WTC11 (cell line): ENCODE measurements at regions not wholly inside any gene's neighbourhood (a gene's known extent, or its start where the extent isn't known, plus 50 kb on each side); places are given as distances from the start of the nearest gene placed in this dataset.

Experiments
- ATAC-seq: fragments of 200-7000 bp; cut with Tn5 transposase; 2 replicates; pipeline ENCODE4 v1.10.0; 2021; ENCODE audit warnings: mild to moderate bottlenecking, moderate library complexity
- CTCF ChIA-PET: fragments of 300-600 bp; sonication (Branson Sonifier 250); formaldehyde crosslinking; loops from one replicate; lab custom pipeline; 2021; ENCODE audit warnings: antibody characterized with exemption; lab: Charles Lee
- POLR2A ChIA-PET: fragments of 350-600 bp; sonication (Branson Sonifier 250); formaldehyde crosslinking; loops from one replicate; lab custom pipeline; 2021; ENCODE audit warnings: antibody characterized with exemption; lab: Charles Lee
- DNase-seq: peaks from one replicate; pipeline ENCODE4 v3.0.0; 2021; ENCODE audit warnings: low spot score
- H3K27ac Mint-ChIP-seq: 2 replicates; pipeline ENCODE4 v1.8.0; 2021; ENCODE audit warnings: mixed read lengths
- H3K27me3 Mint-ChIP-seq: 2 replicates; pipeline ENCODE4 v1.8.0; 2021; ENCODE audit warnings: low read depth, mild to moderate bottlenecking, moderate library complexity, mixed read lengths
- H3K36me3 Mint-ChIP-seq: 2 replicates; pipeline ENCODE4 v1.8.0; 2021; ENCODE audit warnings: mixed read lengths
- H3K4me1 Mint-ChIP-seq: 2 replicates; pipeline ENCODE4 v1.8.0; 2022; ENCODE audit warnings: mixed read lengths
- H3K4me3 Mint-ChIP-seq: 2 replicates; pipeline ENCODE4 v1.8.0; 2021; ENCODE audit warnings: mild to moderate bottlenecking, moderate library complexity, mixed read lengths
- H3K9me3 Mint-ChIP-seq: 2 replicates; pipeline ENCODE4 v1.8.0; 2021; ENCODE audit warnings: mixed read lengths
- ATF2 ChIP-seq: sonication (generic); formaldehyde crosslinking; IDR thresholded peaks from 2 replicates; pipeline ENCODE4 v1.8.1; 2022; ENCODE audit warnings: low read depth, missing genetic modification reagents, borderline replicate concordance
- ATF6 ChIP-seq: sonication (generic); formaldehyde crosslinking; IDR thresholded peaks from 2 replicates; pipeline ENCODE4 v1.8.1; 2023; ENCODE audit warnings: mild to moderate bottlenecking, missing genetic modification reagents
- CBFB ChIP-seq: sonication (generic); formaldehyde crosslinking; IDR thresholded peaks from 2 replicates; pipeline ENCODE4 v1.8.1; 2022; ENCODE audit warnings: mild to moderate bottlenecking, low read depth, missing genetic modification reagents
- ETV6 ChIP-seq: sonication (generic); formaldehyde crosslinking; IDR thresholded peaks from 2 replicates; pipeline ENCODE4 v1.8.1; 2022; ENCODE audit warnings: mild to moderate bottlenecking, missing genetic modification reagents
- FOXJ3 ChIP-seq: sonication (generic); formaldehyde crosslinking; IDR thresholded peaks from 2 replicates; pipeline ENCODE4 v1.9.0; 2021; ENCODE audit warnings: missing genetic modification reagents, mild to moderate bottlenecking, borderline replicate concordance
- FOXK1 ChIP-seq: sonication (generic); formaldehyde crosslinking; IDR thresholded peaks from 2 replicates; pipeline ENCODE4 v1.8.0; 2022; ENCODE audit warnings: mild to moderate bottlenecking, moderate library complexity, missing genetic modification reagents
- FOXP1 ChIP-seq: sonication (generic); formaldehyde crosslinking; IDR thresholded peaks from 2 replicates; pipeline ENCODE4 v1.8.0; 2022; ENCODE audit warnings: missing genetic modification reagents, mild to moderate bottlenecking, moderate library complexity, borderline replicate concordance
- HMGA2 ChIP-seq: fragments of 250-450 bp; sonication (Bioruptor Pico); IDR thresholded peaks from 2 replicates; pipeline ENCODE4 v1.4.0; 2021; ENCODE audit warnings: mild to moderate bottlenecking, moderate library complexity
- JUN ChIP-seq: sonication (generic); formaldehyde crosslinking; IDR thresholded peaks from 2 replicates; pipeline ENCODE4 v1.8.0; 2023; ENCODE audit warnings: mild to moderate bottlenecking, missing genetic modification reagents
- MAX ChIP-seq: sonication (generic); formaldehyde crosslinking; IDR thresholded peaks from 2 replicates; pipeline ENCODE4 v1.8.0; 2022; ENCODE audit warnings: mild to moderate bottlenecking, missing genetic modification reagents
- NFATC4 ChIP-seq: fragments of 250-450 bp; sonication (Bioruptor Pico); IDR thresholded peaks from 2 replicates; pipeline ENCODE4 v1.9.0; 2021; ENCODE audit warnings: mild to moderate bottlenecking
- NFYB ChIP-seq: sonication (generic); formaldehyde crosslinking; conservative IDR thresholded peaks from 2 replicates; pipeline ENCODE4 v1.8.0; 2022; ENCODE audit warnings: low read depth, missing genetic modification reagents
- OVOL2 ChIP-seq: fragments of 250-450 bp; sonication (Bioruptor Pico); IDR thresholded peaks from 2 replicates; pipeline ENCODE4 v1.9.0; 2021; ENCODE audit warnings: mild to moderate bottlenecking, borderline replicate concordance
- PRRX2 ChIP-seq: fragments of 250-450 bp; sonication (Bioruptor Pico); IDR thresholded peaks from 2 replicates; pipeline ENCODE4 v1.8.0; 2021; ENCODE audit warnings: mild to moderate bottlenecking
- SP1 ChIP-seq: sonication (generic); formaldehyde crosslinking; conservative IDR thresholded peaks from 2 replicates; pipeline ENCODE4 v1.8.1; 2022; ENCODE audit warnings: missing genetic modification reagents
- STAT6 ChIP-seq: sonication (generic); formaldehyde crosslinking; conservative IDR thresholded peaks from 2 replicates; pipeline ENCODE4 v1.8.1; 2023; ENCODE audit warnings: mild to moderate bottlenecking, low read depth, missing genetic modification reagents, moderate library complexity
- ZNF317 ChIP-seq: sonication (generic); formaldehyde crosslinking; IDR thresholded peaks from 2 replicates; pipeline ENCODE4 v1.8.1; 2023; ENCODE audit warnings: low read depth, mild to moderate bottlenecking, moderate library complexity, missing genetic modification reagents, borderline replicate concordance
- ZNF396 ChIP-seq: fragments of 250-450 bp; sonication (Bioruptor Pico); IDR thresholded peaks from 2 replicates; pipeline ENCODE4 v1.8.0; 2021; ENCODE audit warnings: mild to moderate bottlenecking, moderate library complexity, borderline replicate concordance
- ZNF671 ChIP-seq: fragments of 250-450 bp; sonication (Bioruptor Pico); IDR thresholded peaks from 2 replicates; pipeline ENCODE4 v1.8.0; 2021; ENCODE audit warnings: mild to moderate bottlenecking
- TF ChIP-seq, protein P1 (sequence below): sonication (generic); formaldehyde crosslinking; IDR thresholded peaks from 2 replicates; pipeline ENCODE4 v1.8.1; 2022; ENCODE audit warnings: missing genetic modification reagents, borderline replicate concordance

- no peak overlapping the region for H3K4me3 Mint-ChIP-seq
- ChIA-PET CTCF (no interaction called here), POLR2A (no interaction called here)
- H3K9me3 Mint-ChIP-seq: peaks cover 3% of the 10 kb centered on the region; the same call in 1 of the 2 replicates
- DNase-seq (no peak), ATAC-seq (no peak)
- H3K27me3 Mint-ChIP-seq: 0 out of 2 replicates have a peak, but pooled peaks cover 2% of the 10 kb centered on the region
- H3K4me1 Mint-ChIP-seq: peaks cover 7% of the 10 kb centered on the region
- TF ChIP-seq ETV6 (CRISPR knock-in tag): no peak
- no peak for TF ChIP-seq FOXJ3 (CRISPR knock-in tag)
- no peak for TF ChIP-seq FOXK1 (CRISPR knock-in tag)
- no peak for TF ChIP-seq ZNF671 (CRISPR knock-in tag)
- no peak for TF ChIP-seq ZNF396 (CRISPR knock-in tag)
- no peak for TF ChIP-seq SP1 (CRISPR knock-in tag)
- TF ChIP-seq JUN (CRISPR knock-in tag): no peak
- TF ChIP-seq HMGA2 (CRISPR knock-in tag): no peak
- no peak for TF ChIP-seq NFYB (CRISPR knock-in tag)
- no peak for TF ChIP-seq STAT6 (CRISPR knock-in tag)
- no peak for TF ChIP-seq OVOL2 (CRISPR knock-in tag)
- no peak for TF ChIP-seq MAX (CRISPR knock-in tag)
- TF ChIP-seq, all 79 proteins: peak for 0
- Mint-ChIP-seq H3K27ac (no peak overlapping the region), H3K36me3 (no peaks in the 10 kb centered on the region)
Observed at GRCh38 chr12:5301539-5301938, 130.4 kb upstream of the NTF3 start.

DNA sequence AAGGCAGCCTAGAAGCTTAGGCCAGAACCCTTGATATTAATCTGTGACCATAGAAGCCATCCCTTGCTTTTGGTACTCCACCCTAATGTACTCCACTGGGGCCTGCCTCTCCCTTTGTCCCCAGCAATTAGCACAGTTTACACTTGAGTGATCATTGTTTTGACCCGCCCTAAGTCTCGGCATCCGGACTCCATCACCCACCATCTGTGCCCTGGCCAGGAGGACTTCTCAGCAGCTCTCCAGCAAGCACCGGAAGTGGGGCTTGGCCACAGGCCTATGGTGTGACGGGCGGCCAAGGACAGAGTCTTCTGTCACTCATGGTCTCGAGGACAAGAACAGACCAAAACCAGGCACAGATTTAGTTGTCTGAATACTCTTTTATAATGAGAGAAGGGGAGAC, 126.5 kb upstream of the NTF3 start:
- Mint-ChIP-seq H3K36me3 (no peaks in the 10 kb centered on the region), H3K9me3 (peaks cover 3% of the 10 kb centered on the region; the same call in 1 of the 2 replicates), H3K27me3 (0 out of 2 replicates have a peak, but pooled peaks cover 2% of the 10 kb centered on the region), H3K4me3 (no peak overlapping the region), H3K27ac (no peak overlapping the region), H3K4me1 (no peaks in the 10 kb centered on the region)
- TF ChIP-seq ZNF317 (CRISPR knock-in tag) (no peak), FOXP1 (no peak)
- ATAC-seq (no peak), DNase-seq (no peak)
- ChIA-PET POLR2A (no interaction called here), CTCF (no interaction called here)

- DNase-seq (no peak), ATAC-seq (no peak)
- H3K27ac Mint-ChIP-seq: no peak overlapping the region
- CTCF ChIA-PET: interaction anchor here (1.1 kb wide), 1 partner anchor 106 kb away, joined by 4 read pairs; no protein-coding TSS in a partner anchor
- H3K27me3 Mint-ChIP-seq: 0 out of 2 replicates have a peak, but pooled peaks cover 2% of the 10 kb centered on the region
- H3K4me3 Mint-ChIP-seq: no peak overlapping the region
- no peaks in the 10 kb centered on the region for H3K4me1 Mint-ChIP-seq
- POLR2A ChIA-PET: no interaction called here
- H3K9me3 Mint-ChIP-seq: peaks cover 3% of the 10 kb centered on the region; the same call in 1 of the 2 replicates
- no peaks in the 10 kb centered on the region for H3K36me3 Mint-ChIP-seq
- TF ChIP-seq PRRX2 (CRISPR knock-in tag): no peak
- TF ChIP-seq, protein P1, sequence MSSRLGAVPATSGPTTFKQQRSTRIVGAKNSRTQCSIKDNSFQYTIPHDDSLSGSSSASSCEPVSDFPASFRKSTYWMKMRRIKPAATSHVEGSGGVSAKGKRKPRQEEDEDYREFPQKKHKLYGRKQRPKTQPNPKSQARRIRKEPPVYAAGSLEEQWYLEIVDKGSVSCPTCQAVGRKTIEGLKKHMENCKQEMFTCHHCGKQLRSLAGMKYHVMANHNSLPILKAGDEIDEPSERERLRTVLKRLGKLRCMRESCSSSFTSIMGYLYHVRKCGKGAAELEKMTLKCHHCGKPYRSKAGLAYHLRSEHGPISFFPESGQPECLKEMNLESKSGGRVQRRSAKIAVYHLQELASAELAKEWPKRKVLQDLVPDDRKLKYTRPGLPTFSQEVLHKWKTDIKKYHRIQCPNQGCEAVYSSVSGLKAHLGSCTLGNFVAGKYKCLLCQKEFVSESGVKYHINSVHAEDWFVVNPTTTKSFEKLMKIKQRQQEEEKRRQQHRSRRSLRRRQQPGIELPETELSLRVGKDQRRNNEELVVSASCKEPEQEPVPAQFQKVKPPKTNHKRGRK (CRISPR knock-in tag): no peak
- no peak for TF ChIP-seq STAT6 (CRISPR knock-in tag)
- TF ChIP-seq ATF6: no peak
- TF ChIP-seq NFATC4 (CRISPR knock-in tag): no peak
- no peak for TF ChIP-seq ATF2 (CRISPR knock-in tag)
- TF ChIP-seq OVOL2 (CRISPR knock-in tag): no peak
- no peak for TF ChIP-seq CBFB (CRISPR knock-in tag)
Observed at GRCh38 chr12:5305886-5306545, 125.9 kb upstream of the NTF3 start.
